ENCODE measurements at regions not wholly inside any gene's neighbourhood (a gene's known extent, or its start where the extent isn't known, plus 50 kb on each side); places are given as distances from the start of the nearest gene placed in this dataset.

- FAIRE-seq (no peak), DNase-seq (ENCODE audit: insufficient read length, low spot score) (no peak)
- TF ChIP-seq, protein P1, sequence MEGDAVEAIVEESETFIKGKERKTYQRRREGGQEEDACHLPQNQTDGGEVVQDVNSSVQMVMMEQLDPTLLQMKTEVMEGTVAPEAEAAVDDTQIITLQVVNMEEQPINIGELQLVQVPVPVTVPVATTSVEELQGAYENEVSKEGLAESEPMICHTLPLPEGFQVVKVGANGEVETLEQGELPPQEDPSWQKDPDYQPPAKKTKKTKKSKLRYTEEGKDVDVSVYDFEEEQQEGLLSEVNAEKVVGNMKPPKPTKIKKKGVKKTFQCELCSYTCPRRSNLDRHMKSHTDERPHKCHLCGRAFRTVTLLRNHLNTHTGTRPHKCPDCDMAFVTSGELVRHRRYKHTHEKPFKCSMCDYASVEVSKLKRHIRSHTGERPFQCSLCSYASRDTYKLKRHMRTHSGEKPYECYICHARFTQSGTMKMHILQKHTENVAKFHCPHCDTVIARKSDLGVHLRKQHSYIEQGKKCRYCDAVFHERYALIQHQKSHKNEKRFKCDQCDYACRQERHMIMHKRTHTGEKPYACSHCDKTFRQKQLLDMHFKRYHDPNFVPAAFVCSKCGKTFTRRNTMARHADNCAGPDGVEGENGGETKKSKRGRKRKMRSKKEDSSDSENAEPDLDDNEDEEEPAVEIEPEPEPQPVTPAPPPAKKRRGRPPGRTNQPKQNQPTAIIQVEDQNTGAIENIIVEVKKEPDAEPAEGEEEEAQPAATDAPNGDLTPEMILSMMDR (IDR thresholded peaks at IDR 0.05; ENCODE audit: insufficient read depth, missing control alignments) = no peak
Observed at GRCh38 chr5:38710627-38711026, 135.2 kb upstream of the OSMR start.

DNA sequence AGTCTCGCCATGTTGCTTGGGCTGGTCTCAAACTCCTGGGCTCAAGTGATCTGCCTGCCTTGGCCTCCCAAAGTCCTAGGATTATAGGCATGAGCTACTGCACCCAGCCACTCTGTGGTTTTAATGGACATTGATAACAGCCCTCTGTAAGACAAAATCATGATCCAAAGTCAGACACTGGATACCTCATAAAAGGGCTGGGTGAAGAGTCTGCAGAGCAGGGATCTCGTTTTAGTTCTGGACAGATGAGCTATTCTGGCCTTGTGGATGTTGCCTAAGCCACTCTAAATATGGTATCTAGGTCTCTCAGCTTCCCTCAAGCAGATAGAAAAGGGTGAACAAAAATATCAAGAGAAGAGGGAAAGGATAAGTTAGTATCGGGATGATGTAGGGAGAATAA lies 133.4 kb upstream of the OSMR start:
- FAIRE-seq (no peak), DNase-seq (ENCODE audit: insufficient read length, low spot score) (no peak)
- TF ChIP-seq, protein P1 (IDR thresholded peaks at IDR 0.05; ENCODE audit: insufficient read depth, missing control alignments) = no peak

GRCh38 chr5:38714240-38714639 lies 131.6 kb upstream of the OSMR start:
- TF ChIP-seq, protein P1 (IDR thresholded peaks at IDR 0.05; ENCODE audit: insufficient read depth, missing control alignments) = no peak
- DNase-seq (ENCODE audit: insufficient read length, low spot score) = no peak
- FAIRE-seq = no peak

- FAIRE-seq (no peak), DNase-seq (ENCODE audit: insufficient read length, low spot score) (no peak)
- TF ChIP-seq, protein P1 (IDR thresholded peaks at IDR 0.05; ENCODE audit: insufficient read depth, missing control alignments) = no peak
Observed at GRCh38 chr5:38714703-38715355, 131.0 kb upstream of the OSMR start.

DNA sequence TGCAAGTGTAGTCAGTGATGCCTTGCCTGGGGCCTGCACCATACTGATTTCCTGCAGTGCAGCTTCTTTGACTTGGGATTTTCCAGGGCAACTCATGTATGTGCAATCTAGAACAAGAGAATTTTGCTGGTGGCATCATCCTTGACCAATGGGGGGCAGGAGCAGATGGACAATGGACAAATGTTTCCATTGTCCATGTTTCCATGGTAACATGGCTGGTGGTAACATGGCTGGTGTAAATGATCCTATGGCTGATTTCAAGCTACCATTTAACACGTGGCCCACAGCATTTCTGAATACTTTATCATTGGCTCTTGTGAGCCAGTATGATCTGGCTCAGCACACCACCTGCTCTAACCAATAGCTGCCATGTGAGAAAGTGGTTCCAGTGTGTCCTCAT lies 130.1 kb upstream of the OSMR start:
- TF ChIP-seq, protein P1 (IDR thresholded peaks at IDR 0.05; ENCODE audit: insufficient read depth, missing control alignments) = no peak
- no peak for FAIRE-seq
- no peak for DNase-seq (ENCODE audit: insufficient read length, low spot score)

DNA sequence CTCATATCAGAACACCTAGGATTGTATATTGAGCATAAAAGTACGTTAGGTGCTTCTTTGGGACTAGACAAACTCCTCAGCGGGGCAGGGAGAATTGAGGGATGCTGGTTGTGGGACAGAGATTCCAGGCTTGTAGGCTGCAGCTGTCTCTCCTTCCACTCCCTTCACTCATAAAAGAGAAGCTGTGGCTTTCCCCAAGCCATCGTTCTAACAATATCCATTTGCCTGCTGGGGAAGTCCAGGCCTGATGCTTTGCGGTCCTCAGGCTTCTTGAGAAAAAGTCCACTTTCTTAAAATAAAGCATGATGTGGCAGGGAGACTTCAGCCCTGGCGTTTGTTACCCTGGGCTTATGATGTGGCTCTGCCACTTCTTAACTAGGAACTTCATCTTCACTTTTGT lies 129.3 kb upstream of the OSMR start:
- DNase-seq (ENCODE audit: insufficient read length, low spot score) = no peak
- TF ChIP-seq, protein P1 (IDR thresholded peaks at IDR 0.05; ENCODE audit: insufficient read depth, missing control alignments) = no peak
- FAIRE-seq = no peak

DNA sequence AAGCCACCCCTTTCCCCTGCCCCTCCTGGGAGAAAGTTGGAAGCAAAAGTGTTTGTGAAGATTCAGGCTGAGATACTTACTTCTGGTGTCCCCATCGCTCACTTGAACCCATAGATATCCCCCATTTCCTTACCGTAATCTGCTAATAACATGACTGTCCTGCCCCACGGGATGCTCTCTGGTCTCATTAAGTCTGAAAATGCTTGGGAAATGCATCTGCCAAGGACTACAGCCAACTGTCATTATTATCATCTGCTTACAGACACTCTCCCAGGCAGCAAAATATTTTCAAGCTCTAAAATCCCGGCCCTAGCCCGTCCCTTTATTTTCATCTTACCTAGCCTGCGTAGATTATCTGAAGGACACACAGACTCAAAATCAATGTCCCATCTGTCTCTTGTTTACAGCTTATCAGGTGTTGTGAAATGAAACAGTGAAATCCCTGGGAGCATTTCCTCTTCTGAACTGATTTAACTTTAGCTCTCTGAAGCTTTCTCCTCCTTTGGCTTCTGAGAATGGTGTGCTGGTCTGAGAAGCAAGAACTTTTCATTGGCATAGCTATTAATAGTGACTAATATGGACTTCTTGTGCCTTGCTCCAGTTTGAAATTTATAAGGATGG lies 126.9 kb upstream of the OSMR start:
- peak; percentile 51 for FAIRE-seq
- TF ChIP-seq, protein P1 (IDR thresholded peaks at IDR 0.05; ENCODE audit: insufficient read depth, missing control alignments) = no peak
- DNase-seq (ENCODE audit: insufficient read length, low spot score) = no peak
